ENCODE measurements at regions not wholly inside any gene's neighbourhood (a gene's known extent, or its start where the extent isn't known, plus 50 kb on each side); places are given as distances from the start of the nearest gene placed in this dataset.

DNA sequence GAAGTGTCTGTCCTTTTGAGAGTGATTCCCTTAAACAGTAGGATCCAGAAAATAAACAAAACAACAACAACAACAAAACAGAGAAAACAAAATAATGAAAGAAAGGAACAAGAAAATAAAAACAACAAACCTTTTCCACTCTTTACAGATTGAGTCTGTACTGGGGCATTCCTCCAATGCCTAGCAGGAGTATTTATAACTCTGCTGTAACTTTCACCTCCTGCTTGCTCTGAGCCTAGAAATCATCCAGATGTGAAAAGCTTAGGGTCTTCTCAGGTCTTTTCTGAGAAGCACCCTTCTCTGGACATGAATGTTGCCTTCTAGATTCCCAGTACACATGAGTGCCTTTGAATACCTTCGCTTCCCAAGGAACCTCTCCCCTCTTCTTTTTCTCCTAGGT lies 1239.4 kb downstream of the CNTNAP5 start:
- no peak overlapping the region for H3K27ac ChIP-seq
- TF ChIP-seq, protein P1, sequence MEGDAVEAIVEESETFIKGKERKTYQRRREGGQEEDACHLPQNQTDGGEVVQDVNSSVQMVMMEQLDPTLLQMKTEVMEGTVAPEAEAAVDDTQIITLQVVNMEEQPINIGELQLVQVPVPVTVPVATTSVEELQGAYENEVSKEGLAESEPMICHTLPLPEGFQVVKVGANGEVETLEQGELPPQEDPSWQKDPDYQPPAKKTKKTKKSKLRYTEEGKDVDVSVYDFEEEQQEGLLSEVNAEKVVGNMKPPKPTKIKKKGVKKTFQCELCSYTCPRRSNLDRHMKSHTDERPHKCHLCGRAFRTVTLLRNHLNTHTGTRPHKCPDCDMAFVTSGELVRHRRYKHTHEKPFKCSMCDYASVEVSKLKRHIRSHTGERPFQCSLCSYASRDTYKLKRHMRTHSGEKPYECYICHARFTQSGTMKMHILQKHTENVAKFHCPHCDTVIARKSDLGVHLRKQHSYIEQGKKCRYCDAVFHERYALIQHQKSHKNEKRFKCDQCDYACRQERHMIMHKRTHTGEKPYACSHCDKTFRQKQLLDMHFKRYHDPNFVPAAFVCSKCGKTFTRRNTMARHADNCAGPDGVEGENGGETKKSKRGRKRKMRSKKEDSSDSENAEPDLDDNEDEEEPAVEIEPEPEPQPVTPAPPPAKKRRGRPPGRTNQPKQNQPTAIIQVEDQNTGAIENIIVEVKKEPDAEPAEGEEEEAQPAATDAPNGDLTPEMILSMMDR (conservative IDR thresholded peaks at IDR 0.05), result no peak

DNA sequence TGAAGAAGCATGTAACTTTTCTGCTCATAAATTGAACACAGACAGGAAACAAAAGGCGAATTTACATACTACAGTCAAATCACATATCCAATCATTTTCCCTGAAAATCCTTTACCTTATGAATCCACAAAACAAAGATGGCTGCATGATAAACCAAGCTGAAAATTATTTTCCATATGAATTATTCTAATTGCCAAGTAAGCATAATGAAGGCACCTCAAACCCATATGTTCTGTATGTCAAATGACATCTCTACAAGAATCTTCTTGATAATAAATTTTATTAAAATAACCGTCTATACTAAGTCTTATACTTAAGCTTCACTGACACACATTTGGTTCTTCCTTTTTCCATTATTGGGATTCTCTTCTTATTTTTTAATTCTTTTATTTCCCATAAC lies 1242.6 kb downstream of the CNTNAP5 start:
- TF ChIP-seq, protein P1 (conservative IDR thresholded peaks at IDR 0.05), result no peak
- no peak overlapping the region for H3K27ac ChIP-seq

DNA sequence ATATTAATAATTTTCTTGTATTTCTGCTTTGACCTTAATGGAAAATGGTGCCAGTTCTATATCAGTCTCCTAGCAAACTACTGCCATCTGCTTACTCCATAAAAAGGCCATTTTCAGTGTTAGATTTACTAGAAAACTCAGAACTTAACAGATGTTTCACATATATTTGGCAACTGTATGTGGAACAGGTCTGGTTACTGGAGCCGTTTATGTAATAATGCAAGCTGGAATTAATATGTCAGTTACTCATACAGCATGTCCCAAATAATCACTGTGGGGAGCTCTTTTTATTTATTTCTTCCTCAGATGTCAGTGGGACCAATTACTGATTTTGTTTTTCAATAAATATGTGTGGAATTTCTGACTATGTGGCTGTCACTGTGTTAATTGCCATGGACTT lies 1247.6 kb downstream of the CNTNAP5 start:
- TF ChIP-seq, protein P1 (conservative IDR thresholded peaks at IDR 0.05), result no peak

DNA sequence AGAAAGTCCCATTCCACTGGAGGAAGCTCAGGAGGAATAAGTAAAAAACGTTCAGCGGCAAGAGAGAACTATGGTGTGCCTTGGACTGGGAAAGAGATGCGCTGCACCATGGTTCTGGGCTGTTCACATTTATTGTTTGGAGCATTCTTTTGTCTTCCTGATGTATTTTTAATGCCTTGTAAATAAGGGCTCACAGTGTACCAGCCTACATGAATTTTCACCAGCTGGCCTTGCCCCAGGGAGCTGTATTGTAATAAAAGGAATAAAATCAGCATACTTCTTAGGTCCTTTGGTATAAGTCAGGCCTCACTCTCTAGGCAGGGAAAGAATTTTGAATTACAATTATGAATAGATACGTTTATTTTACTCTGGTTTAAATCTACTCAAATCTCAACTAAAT lies 1249.6 kb downstream of the CNTNAP5 start:
- TF ChIP-seq, protein P1 (conservative IDR thresholded peaks at IDR 0.05), result no peak
- H3K27ac ChIP-seq, result no peak overlapping the region

More for the DNA sequence above, 1247.6 kb downstream of the CNTNAP5 start:
- H3K27ac ChIP-seq, result no peak overlapping the region

DNA sequence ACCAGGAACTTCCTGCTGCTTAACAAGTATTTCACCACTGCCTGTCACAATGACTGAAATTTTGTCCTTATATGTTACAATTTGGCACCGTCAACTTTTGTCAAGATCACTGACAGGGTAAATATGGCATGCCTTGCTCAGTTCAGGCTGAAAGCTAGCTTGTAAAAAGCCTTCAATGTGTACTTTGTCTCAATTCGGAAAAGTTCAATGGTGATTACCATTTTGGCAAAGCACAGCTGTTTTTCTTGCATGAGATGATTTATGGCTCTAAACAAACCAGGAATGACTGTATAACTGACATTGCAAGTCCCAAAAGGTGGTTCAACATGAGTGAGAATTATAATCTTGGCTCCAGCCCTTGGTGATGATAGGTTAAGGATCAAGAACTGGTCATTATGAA lies 1255.2 kb downstream of the CNTNAP5 start:
- no peak overlapping the region for H3K27ac ChIP-seq
- TF ChIP-seq, protein P1 (conservative IDR thresholded peaks at IDR 0.05), result no peak

DNA sequence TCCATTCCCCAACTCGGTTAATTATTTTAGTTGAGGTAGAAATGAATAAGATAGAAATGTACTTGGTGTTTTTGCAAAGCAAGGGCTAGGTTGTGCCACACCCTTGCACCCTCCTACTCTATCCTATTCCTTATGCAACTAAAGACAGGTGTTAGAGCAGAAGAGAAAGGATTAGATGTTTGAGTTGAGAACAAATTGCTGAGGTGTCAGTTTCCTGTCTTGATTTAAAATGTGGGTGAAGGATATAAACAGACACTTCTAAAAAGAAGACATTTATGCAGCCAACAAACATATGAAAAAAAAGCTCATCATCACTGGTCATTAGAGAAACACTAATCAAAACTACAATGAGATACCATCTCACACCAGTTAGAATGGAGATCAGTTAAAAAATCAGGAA lies 1256.2 kb downstream of the CNTNAP5 start:
- TF ChIP-seq, protein P1 (conservative IDR thresholded peaks at IDR 0.05), result no peak
- H3K27ac ChIP-seq, result no peak overlapping the region

DNA sequence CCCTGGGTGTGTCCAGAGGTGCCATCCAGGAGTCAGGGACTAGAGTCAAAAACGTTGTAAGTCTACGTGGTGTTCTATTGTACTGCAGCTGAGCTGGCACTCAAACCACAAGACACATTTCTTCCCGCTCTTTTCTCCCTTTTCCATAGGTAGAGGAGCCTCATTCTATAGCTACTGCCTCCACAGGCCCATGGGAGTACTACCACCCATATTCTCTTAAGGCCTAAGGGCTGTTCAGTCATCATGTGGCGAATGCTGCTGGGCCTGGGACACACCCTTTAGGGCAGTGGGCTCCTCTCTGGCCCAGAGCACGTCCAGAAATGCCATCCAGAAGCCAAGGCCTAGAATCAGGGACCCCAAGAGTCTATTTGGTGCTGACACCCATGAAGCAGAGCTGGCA lies 1271.7 kb downstream of the CNTNAP5 start:
- TF ChIP-seq, protein P1 (conservative IDR thresholded peaks at IDR 0.05), result no peak
- H3K27ac ChIP-seq, result no peak overlapping the region
